IPS-20b (cell line): ENCODE measurements at regions not wholly inside any gene's neighbourhood (a gene's known extent, or its start where the extent isn't known, plus 50 kb on each side); places are given as distances from the start of the nearest gene placed in this dataset.

Experiments
- H3K27ac ChIP-seq: one replicate; pipeline ENCODE4 v1.5.1; 2013; ENCODE audit warnings: low read length
- H3K27me3 ChIP-seq: 2 replicates; pipeline ENCODE4 v1.6.1; 2013; ENCODE audit warnings: mild to moderate bottlenecking, low read length, inconsistent platforms; ENCODE audit not compliant: insufficient read depth
- H3K36me3 ChIP-seq: 2 replicates; pipeline ENCODE4 v1.6.1; 2013; ENCODE audit warnings: low read depth, mild to moderate bottlenecking, inconsistent platforms, low read length, moderate library complexity; ENCODE audit not compliant: insufficient read depth
- H3K4me1 ChIP-seq: 2 replicates; pipeline ENCODE4 v1.6.1; 2013; ENCODE audit warnings: mild to moderate bottlenecking, control low read depth, inconsistent platforms, low read length, moderate library complexity; ENCODE audit not compliant: insufficient read depth
- H3K4me3 ChIP-seq: 2 replicates; pipeline ENCODE4 v1.5.1; 2013; ENCODE audit warnings: mild to moderate bottlenecking, low read length, inconsistent platforms
- H3K9ac ChIP-seq: 2 replicates; pipeline ENCODE4 v1.6.1; 2013; ENCODE audit warnings: low read depth, mild to moderate bottlenecking, inconsistent platforms, low read length, moderate library complexity
- H3K9me3 ChIP-seq: 2 replicates; pipeline ENCODE4 v1.6.1; 2013; ENCODE audit warnings: mild to moderate bottlenecking, low read depth, low read length, inconsistent platforms; ENCODE audit not compliant: insufficient read depth

- H3K4me1 ChIP-seq: no peaks in the 10 kb centered on the region
- H3K36me3 ChIP-seq: no peaks in the 10 kb centered on the region
- no peaks in the 10 kb centered on the region for H3K27me3 ChIP-seq
- peaks cover 9% of the 10 kb centered on the region; the same call in 1 of the 2 replicates for H3K9me3 ChIP-seq
- no peak overlapping the region for H3K27ac ChIP-seq
- H3K9ac ChIP-seq: no peak overlapping the region
- H3K4me3 ChIP-seq: no peak overlapping the region
These were observed 65.1 kb upstream of the ZNF366 start for GRCh38 chr5:72572236-72572765.

GRCh38 chr5:72569408-72569944 lies 62.3 kb upstream of the ZNF366 start:
- no peaks in the 10 kb centered on the region for H3K9me3 ChIP-seq
- H3K36me3 ChIP-seq: no peaks in the 10 kb centered on the region
- no peak overlapping the region for H3K4me3 ChIP-seq
- no peak overlapping the region for H3K9ac ChIP-seq
- H3K4me1 ChIP-seq: no peaks in the 10 kb centered on the region
- no peaks in the 10 kb centered on the region for H3K27me3 ChIP-seq
- H3K27ac ChIP-seq: no peak overlapping the region

- Histone ChIP-seq H3K27ac (no peak overlapping the region), H3K27me3 (no peaks in the 10 kb centered on the region), H3K4me3 (no peak overlapping the region), H3K36me3 (no peaks in the 10 kb centered on the region), H3K4me1 (peaks cover 3% of the 10 kb centered on the region; the same call in 1 of the 2 replicates), H3K9ac (no peak overlapping the region), H3K9me3 (no peaks in the 10 kb centered on the region; the same call in 1 of the 2 replicates)
These were observed 59.5 kb upstream of the ZNF366 start for GRCh38 chr5:72566746-72567145.

GRCh38 chr5:72565513-72566289 lies 58.5 kb upstream of the ZNF366 start:
- H3K27ac ChIP-seq: no peak overlapping the region
- H3K9ac ChIP-seq: no peak overlapping the region
- no peak overlapping the region for H3K4me3 ChIP-seq
- no peaks in the 10 kb centered on the region; the same call in 1 of the 2 replicates for H3K9me3 ChIP-seq
- H3K36me3 ChIP-seq: no peaks in the 10 kb centered on the region
- peaks cover 6% of the 10 kb centered on the region; the same call in 1 of the 2 replicates for H3K4me1 ChIP-seq
- H3K27me3 ChIP-seq: no peaks in the 10 kb centered on the region

- Histone ChIP-seq H3K4me3 (no peak overlapping the region), H3K4me1 (peaks cover 20% of the 10 kb centered on the region; the same call in 1 of the 2 replicates), H3K36me3 (no peaks in the 10 kb centered on the region), H3K9me3 (no peaks in the 10 kb centered on the region; the same call in 1 of the 2 replicates), H3K27ac (no peak overlapping the region), H3K9ac (no peak overlapping the region), H3K27me3 (no peaks in the 10 kb centered on the region; the same call in 1 of the 2 replicates)
These were observed 55.5 kb upstream of the ZNF366 start for GRCh38 chr5:72562717-72563116.

GRCh38 chr5:72561148-72561972 lies 54.1 kb upstream of the ZNF366 start:
- Histone ChIP-seq H3K27ac (no peak overlapping the region), H3K27me3 (no peaks in the 10 kb centered on the region; the same call in 1 of the 2 replicates), H3K9ac (no peak overlapping the region), H3K9me3 (no peaks in the 10 kb centered on the region; the same call in 1 of the 2 replicates), H3K4me3 (no peak overlapping the region), H3K4me1 (peaks cover 24% of the 10 kb centered on the region; the same call in 1 of the 2 replicates), H3K36me3 (no peaks in the 10 kb centered on the region)

GRCh38 chr5:72559866-72560766 lies 52.9 kb upstream of the ZNF366 start:
- no peak overlapping the region for H3K27ac ChIP-seq
- H3K36me3 ChIP-seq: no peaks in the 10 kb centered on the region
- H3K4me1 ChIP-seq: peaks cover 34% of the 10 kb centered on the region
- H3K4me3 ChIP-seq: no peak overlapping the region
- no peak overlapping the region; the same call in 1 of the 2 replicates for H3K9ac ChIP-seq
- no peaks in the 10 kb centered on the region; the same call in 1 of the 2 replicates for H3K9me3 ChIP-seq
- no peaks in the 10 kb centered on the region; the same call in 1 of the 2 replicates for H3K27me3 ChIP-seq

GRCh38 chr5:72558383-72558782 lies 51.2 kb upstream of the ZNF366 start:
- Histone ChIP-seq H3K27ac (no peak overlapping the region), H3K9me3 (no peaks in the 10 kb centered on the region), H3K4me1 (peaks cover 40% of the 10 kb centered on the region), H3K4me3 (no peak overlapping the region), H3K27me3 (no peaks in the 10 kb centered on the region; the same call in 1 of the 2 replicates), H3K36me3 (no peaks in the 10 kb centered on the region), H3K9ac (no peak overlapping the region)

- H3K9ac ChIP-seq: no peak overlapping the region
- peaks cover 40% of the 10 kb centered on the region for H3K4me1 ChIP-seq
- H3K27ac ChIP-seq: no peak overlapping the region
- no peaks in the 10 kb centered on the region for H3K36me3 ChIP-seq
- no peak overlapping the region for H3K4me3 ChIP-seq
- no peaks in the 10 kb centered on the region; the same call in 1 of the 2 replicates for H3K27me3 ChIP-seq
- H3K9me3 ChIP-seq: no peaks in the 10 kb centered on the region
These were observed 50.8 kb upstream of the ZNF366 start for GRCh38 chr5:72558046-72558336.

- Histone ChIP-seq H3K27ac (no peak overlapping the region), H3K4me3 (peak overlapping the region; percentile 58; the same call in 1 of the 2 replicates), H3K36me3 (no peaks in the 10 kb centered on the region), H3K4me1 (peaks cover 40% of the 10 kb centered on the region), H3K9me3 (no peaks in the 10 kb centered on the region), H3K27me3 (no peaks in the 10 kb centered on the region; the same call in 1 of the 2 replicates), H3K9ac (peak overlapping the region; percentile 78; the same call in 1 of the 2 replicates)
These were observed 50.2 kb upstream of the ZNF366 start for GRCh38 chr5:72557167-72558045.
